Kidney epithelial cell (primary cell): ENCODE measurements at regions not wholly inside any gene's neighbourhood (a gene's known extent, or its start where the extent isn't known, plus 50 kb on each side); places are given as distances from the start of the nearest gene placed in this dataset.

ENCODE experiments used
- DNase-seq: peaks from one replicate; pipeline ENCODE4 v3.0.0-alpha.2; 2010; ENCODE audit warnings: low read depth
- H3K27me3 ChIP-seq: 2 replicates; pipeline ENCODE4 v1.6.0; 2011; ENCODE audit warnings: low read length; ENCODE audit not compliant: control insufficient read depth, insufficient read depth
- H3K36me3 ChIP-seq: 2 replicates; pipeline ENCODE4 v1.5.1; 2011; ENCODE audit warnings: low read length; ENCODE audit not compliant: control insufficient read depth, insufficient read depth
- H3K4me3 ChIP-seq: 2 replicates; pipeline ENCODE4 v1.5.1; 2011; ENCODE audit warnings: low read depth, mild to moderate bottlenecking, control low read depth, low read length
- TF ChIP-seq, protein P1 (sequence below): IDR thresholded peaks from 2 replicates; pipeline ENCODE4 v1.5.1; 2011; ENCODE audit warnings: mild to moderate bottlenecking, moderate library complexity, low read length, control low read depth, inconsistent platforms; ENCODE audit not compliant: insufficient read depth, poor library complexity, severe bottlenecking

DNA sequence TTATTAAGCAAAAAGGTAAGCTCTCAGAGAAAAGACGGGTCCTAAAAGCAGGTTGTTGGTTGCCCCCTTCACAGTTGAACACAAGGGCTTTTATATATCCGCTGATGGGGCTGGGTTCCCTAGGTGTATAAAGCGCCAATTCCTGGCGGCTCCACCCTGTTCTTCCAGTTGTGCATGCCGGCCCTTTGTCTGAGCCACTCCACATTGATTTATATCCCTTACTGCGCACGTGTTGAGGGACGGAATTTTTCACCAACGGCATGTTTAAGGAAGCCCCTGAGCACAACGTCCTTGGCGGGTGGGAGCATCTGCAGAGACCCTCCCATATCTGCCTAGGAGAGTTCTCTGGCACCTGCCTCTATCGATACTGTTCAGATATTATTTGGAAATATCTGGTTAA, 135.7 kb downstream of the DTHD1 start:
- Histone ChIP-seq H3K36me3 (no peaks in the 10 kb centered on the region), H3K4me3 (no peak overlapping the region), H3K27me3 (no peaks in the 10 kb centered on the region)
- TF ChIP-seq, protein P1, sequence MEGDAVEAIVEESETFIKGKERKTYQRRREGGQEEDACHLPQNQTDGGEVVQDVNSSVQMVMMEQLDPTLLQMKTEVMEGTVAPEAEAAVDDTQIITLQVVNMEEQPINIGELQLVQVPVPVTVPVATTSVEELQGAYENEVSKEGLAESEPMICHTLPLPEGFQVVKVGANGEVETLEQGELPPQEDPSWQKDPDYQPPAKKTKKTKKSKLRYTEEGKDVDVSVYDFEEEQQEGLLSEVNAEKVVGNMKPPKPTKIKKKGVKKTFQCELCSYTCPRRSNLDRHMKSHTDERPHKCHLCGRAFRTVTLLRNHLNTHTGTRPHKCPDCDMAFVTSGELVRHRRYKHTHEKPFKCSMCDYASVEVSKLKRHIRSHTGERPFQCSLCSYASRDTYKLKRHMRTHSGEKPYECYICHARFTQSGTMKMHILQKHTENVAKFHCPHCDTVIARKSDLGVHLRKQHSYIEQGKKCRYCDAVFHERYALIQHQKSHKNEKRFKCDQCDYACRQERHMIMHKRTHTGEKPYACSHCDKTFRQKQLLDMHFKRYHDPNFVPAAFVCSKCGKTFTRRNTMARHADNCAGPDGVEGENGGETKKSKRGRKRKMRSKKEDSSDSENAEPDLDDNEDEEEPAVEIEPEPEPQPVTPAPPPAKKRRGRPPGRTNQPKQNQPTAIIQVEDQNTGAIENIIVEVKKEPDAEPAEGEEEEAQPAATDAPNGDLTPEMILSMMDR: no peak
- no peak for DNase-seq

- TF ChIP-seq, protein P1: no peak
- DNase-seq: no peak
- H3K27me3 ChIP-seq: no peaks in the 10 kb centered on the region
- no peaks in the 10 kb centered on the region for H3K36me3 ChIP-seq
- no peak overlapping the region for H3K4me3 ChIP-seq
Measured at GRCh38 chr4:36420111-36420679, 138.8 kb downstream of the DTHD1 start.

GRCh38 chr4:36422607-36423006, 141.2 kb downstream of the DTHD1 start:
- Histone ChIP-seq H3K27me3 (no peaks in the 10 kb centered on the region), H3K36me3 (no peaks in the 10 kb centered on the region), H3K4me3 (no peak overlapping the region)
- TF ChIP-seq, protein P1: no peak
- DNase-seq: no peak

GRCh38 chr4:36426741-36427140, 145.3 kb downstream of the DTHD1 start:
- DNase-seq: no peak
- Histone ChIP-seq H3K36me3 (no peaks in the 10 kb centered on the region), H3K27me3 (no peaks in the 10 kb centered on the region), H3K4me3 (no peak overlapping the region)
- TF ChIP-seq, protein P1: no peak

DNA sequence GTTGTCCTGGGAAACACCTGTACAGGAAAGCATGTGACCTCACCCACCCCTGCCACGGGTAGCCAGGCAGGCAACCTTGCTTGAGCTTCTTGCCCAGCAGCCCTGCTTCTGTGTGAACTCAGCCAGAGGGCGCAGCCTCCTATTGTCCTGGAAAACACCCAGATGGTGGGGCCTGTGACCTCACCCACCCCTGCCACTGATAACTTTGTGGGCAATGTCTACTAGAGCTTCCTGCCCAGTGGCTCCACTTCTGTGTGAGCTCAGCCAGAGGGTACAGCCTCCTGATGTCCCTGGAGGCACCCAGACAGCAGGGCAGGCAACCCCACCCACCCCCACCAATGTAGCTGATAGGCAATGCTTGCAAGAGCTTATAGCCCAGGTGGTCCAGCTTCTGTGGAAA, 146.3 kb downstream of the DTHD1 start:
- Histone ChIP-seq H3K27me3 (no peaks in the 10 kb centered on the region), H3K4me3 (no peak overlapping the region), H3K36me3 (no peaks in the 10 kb centered on the region)
- TF ChIP-seq, protein P1: no peak
- DNase-seq: no peak

GRCh38 chr4:36432586-36432985, 151.2 kb downstream of the DTHD1 start:
- TF ChIP-seq, protein P1: no peak
- no peaks in the 10 kb centered on the region for H3K36me3 ChIP-seq
- no peak for DNase-seq
- no peaks in the 10 kb centered on the region for H3K27me3 ChIP-seq
- H3K4me3 ChIP-seq: no peak overlapping the region
